Muscle of leg (tissue), 3 donors: ENCODE measurements at regions not wholly inside any gene's neighbourhood (a gene's known extent, or its start where the extent isn't known, plus 50 kb on each side); places are given as distances from the start of the nearest gene placed in this dataset.

Experiments used
- DNase-seq: peaks from one replicate; pipeline ENCODE4 v3.0.0; 2013
- H3K27ac ChIP-seq: one replicate; pipeline ENCODE4 v1.5.1; 2013; ENCODE audit warnings: mild to moderate bottlenecking, low read length, control low read depth
- H3K27me3 ChIP-seq: one replicate; pipeline ENCODE4 v1.6.1; 2013; ENCODE audit warnings: low read length; ENCODE audit not compliant: control insufficient read depth, insufficient read depth
- H3K36me3 ChIP-seq: one replicate; pipeline ENCODE4 v1.6.1; 2013; ENCODE audit warnings: low read length; ENCODE audit not compliant: control insufficient read depth, insufficient read depth
- H3K4me1 ChIP-seq: one replicate; pipeline ENCODE4 v1.6.1; 2013; ENCODE audit warnings: low read length; ENCODE audit not compliant: control insufficient read depth, insufficient read depth
- H3K4me3 ChIP-seq: one replicate; pipeline ENCODE4 v1.5.1; 2013; ENCODE audit warnings: low read length, control low read depth
- H3K9me3 ChIP-seq: replicated peaks from 2 replicates; pipeline ENCODE4 v1.6.1; 2013; ENCODE audit warnings: low read depth, low read length; ENCODE audit not compliant: control insufficient read depth
- WGBS: methylation state at CpG from one replicate; pipeline ENCODE4 v1.1.5; 2013; ENCODE audit warnings: missing lambda C conversion rate; ENCODE audit not compliant: insufficient coverage; 5-methylcytosine and 5-hydroxymethylcytosine counted together

- Histone ChIP-seq H3K27ac (no peak overlapping the region), H3K4me1 (peaks cover 30% of the 10 kb centered on the region), H3K36me3 (no peaks in the 10 kb centered on the region), H3K9me3 (no peaks in the 10 kb centered on the region), H3K4me3 (no peak overlapping the region), H3K27me3 (no peaks in the 10 kb centered on the region)
- WGBS, result 13% methylated on average over 5 of the region's 14 CpGs
- DNase-seq, result peak; percentile 70
Measured at GRCh38 chr18:59049721-59050660, 89.7 kb upstream of the SEC11C start.

- WGBS, result 60% methylated on average over 1 of the region's 3 CpGs
- H3K27ac ChIP-seq, result no peak overlapping the region
Measured at GRCh38 chr18:59050661-59051057, 89.0 kb upstream of the SEC11C start.

GRCh38 chr18:59051470-59052165 lies 88.1 kb upstream of the SEC11C start:
- Histone ChIP-seq H3K9me3 (no peaks in the 10 kb centered on the region), H3K4me3 (no peak overlapping the region), H3K27me3 (no peaks in the 10 kb centered on the region), H3K4me1 (peaks cover 33% of the 10 kb centered on the region), H3K27ac (no peak overlapping the region), H3K36me3 (no peaks in the 10 kb centered on the region)
- peak; percentile 60 for DNase-seq
- 78% methylated on average over 11 of the region's 12 CpGs for WGBS

More at GRCh38 chr18:59050661-59051057, 89.0 kb upstream of the SEC11C start:
- Histone ChIP-seq H3K27me3 (no peaks in the 10 kb centered on the region), H3K9me3 (no peaks in the 10 kb centered on the region), H3K36me3 (no peaks in the 10 kb centered on the region), H3K4me3 (no peak overlapping the region), H3K4me1 (peaks cover 31% of the 10 kb centered on the region)
- no peak for DNase-seq

- H3K9me3 ChIP-seq, result no peaks in the 10 kb centered on the region
- H3K27ac ChIP-seq, result no peak overlapping the region
- H3K4me3 ChIP-seq, result no peak overlapping the region
- peaks cover 36% of the 10 kb centered on the region for H3K4me1 ChIP-seq
- H3K36me3 ChIP-seq, result no peaks in the 10 kb centered on the region
- no CpG with 5 or more reads among the region's 6 CpGs for WGBS
- H3K27me3 ChIP-seq, result no peaks in the 10 kb centered on the region
- DNase-seq, result peak; percentile 79
Measured at GRCh38 chr18:59052965-59053820, 86.5 kb upstream of the SEC11C start.

- H3K4me3 ChIP-seq, result no peak overlapping the region
- no peaks in the 10 kb centered on the region for H3K9me3 ChIP-seq
- H3K27me3 ChIP-seq, result no peaks in the 10 kb centered on the region
- no peaks in the 10 kb centered on the region for H3K36me3 ChIP-seq
- WGBS, result no CpG with 5 or more reads among the region's 7 CpGs
- no peak overlapping the region for H3K27ac ChIP-seq
- peaks cover 31% of the 10 kb centered on the region for H3K4me1 ChIP-seq
- DNase-seq, result peak; percentile 69
Measured at GRCh38 chr18:59054496-59055287, 85.0 kb upstream of the SEC11C start.

GRCh38 chr18:59055345-59056032 lies 84.2 kb upstream of the SEC11C start:
- Histone ChIP-seq H3K4me1 (peaks cover 26% of the 10 kb centered on the region), H3K9me3 (no peaks in the 10 kb centered on the region), H3K27me3 (no peaks in the 10 kb centered on the region), H3K27ac (no peak overlapping the region), H3K36me3 (no peaks in the 10 kb centered on the region), H3K4me3 (no peak overlapping the region)
- 89% methylated on average over 1 of the region's 4 CpGs for WGBS
- DNase-seq, result no peak

- DNase-seq, result peak; percentile 66
Measured at GRCh38 chr18:59056706-59057492, 82.8 kb upstream of the SEC11C start.

GRCh38 chr18:59057493-59057795 lies 82.2 kb upstream of the SEC11C start:
- Histone ChIP-seq H3K27ac (no peak overlapping the region), H3K36me3 (no peaks in the 10 kb centered on the region), H3K4me1 (peaks cover 13% of the 10 kb centered on the region), H3K27me3 (no peaks in the 10 kb centered on the region), H3K4me3 (no peak overlapping the region), H3K9me3 (no peaks in the 10 kb centered on the region)
- WGBS, result 74% methylated on average over 4 of the region's 4 CpGs
- DNase-seq, result no peak

More at GRCh38 chr18:59056706-59057492, 82.8 kb upstream of the SEC11C start:
- H3K27ac ChIP-seq, result no peak overlapping the region
- H3K36me3 ChIP-seq, result no peaks in the 10 kb centered on the region
- H3K4me3 ChIP-seq, result no peak overlapping the region
- no peaks in the 10 kb centered on the region for H3K9me3 ChIP-seq
- H3K27me3 ChIP-seq, result no peaks in the 10 kb centered on the region
- H3K4me1 ChIP-seq, result peaks cover 17% of the 10 kb centered on the region
- 93% methylated on average over 9 of the region's 15 CpGs for WGBS
